NT2/D1 (cell line): ENCODE measurements at regions not wholly inside any gene's neighbourhood (a gene's known extent, or its start where the extent isn't known, plus 50 kb on each side); places are given as distances from the start of the nearest gene placed in this dataset.

Experiments used
- YY1 ChIP-seq: IDR thresholded peaks from 2 replicates; pipeline ENCODE4 v1.6.1; 2011; ENCODE audit not compliant: insufficient read length, insufficient read depth
- ZNF274 ChIP-seq: IDR thresholded peaks from 2 replicates; pipeline ENCODE4 v1.6.1; 2011; ENCODE audit warnings: mild to moderate bottlenecking, low read depth, low read length

DNA sequence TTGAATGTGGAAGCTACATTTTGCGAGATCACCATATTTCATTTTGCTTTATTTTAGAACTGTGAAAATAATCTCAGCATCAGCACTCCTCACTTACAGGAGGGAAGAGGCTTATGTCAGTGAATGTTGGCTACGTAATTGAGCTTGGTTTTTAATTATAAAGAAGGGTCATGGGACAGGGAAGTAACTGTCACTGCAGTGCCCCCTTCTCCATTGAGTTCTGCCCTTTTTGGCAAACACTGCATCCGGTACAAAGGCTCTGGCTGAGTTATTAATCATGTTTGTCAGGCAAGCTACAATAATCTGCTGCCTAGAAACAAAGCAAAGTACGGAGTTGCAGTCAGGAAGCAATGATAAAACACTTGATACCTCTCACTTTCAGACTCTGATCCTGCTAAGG lies 546.7 kb downstream of the SNAPC1 start:
- TF ChIP-seq YY1 (no peak), ZNF274 (no peak)
